HG03575 (cell line): ENCODE measurements at regions not wholly inside any gene's neighbourhood (a gene's known extent, or its start where the extent isn't known, plus 50 kb on each side); places are given as distances from the start of the nearest gene placed in this dataset.
"Not testable (repeated sequence)": the region's sequence is repeated elsewhere in the genome, so short reads cannot be mapped to it uniquely, and the experiment has no call there.

Source experiments
- ATAC-seq: cut with Tn5 transposase; IDR thresholded peaks from one replicate; pipeline ENCODE4 v1.9.1; 2021; ENCODE audit not compliant: unreplicated experiment, insufficient number of reproducible peaks, low FRiP score; ENCODE audit errors: extremely low read depth

- ATAC-seq, result no peak
Measured at GRCh38 chr9:16281707-16282106, 588.8 kb downstream of the BNC2 start.

- ATAC-seq, result no peak
Measured at GRCh38 chr9:16282216-16282615, 588.3 kb downstream of the BNC2 start.

GRCh38 chr9:16282718-16283117 lies 587.8 kb downstream of the BNC2 start:
- no peak for ATAC-seq

GRCh38 chr9:16286160-16286559 lies 584.3 kb downstream of the BNC2 start:
- no peak for ATAC-seq

GRCh38 chr9:16289639-16290038 lies 580.8 kb downstream of the BNC2 start:
- no peak for ATAC-seq

GRCh38 chr9:16290169-16290568 lies 580.3 kb downstream of the BNC2 start:
- ATAC-seq, result no peak

GRCh38 chr9:16291921-16292320 lies 578.5 kb downstream of the BNC2 start:
- ATAC-seq, result no peak

GRCh38 chr9:16293610-16294009 lies 576.9 kb downstream of the BNC2 start:
- no peak for ATAC-seq

GRCh38 chr9:16294133-16294770 lies 576.2 kb downstream of the BNC2 start:
- no peak for ATAC-seq

GRCh38 chr9:16294940-16295339 lies 575.5 kb downstream of the BNC2 start:
- ATAC-seq, result not testable (repeated sequence)

GRCh38 chr9:16299368-16299767 lies 571.1 kb downstream of the BNC2 start:
- not testable (repeated sequence) for ATAC-seq

GRCh38 chr9:16303506-16303905 lies 567.0 kb downstream of the BNC2 start:
- no peak for ATAC-seq

- ATAC-seq, result no peak
Measured at GRCh38 chr9:16304301-16304700, 566.2 kb downstream of the BNC2 start.

GRCh38 chr9:16306586-16306985 lies 563.9 kb downstream of the BNC2 start:
- no peak for ATAC-seq

- no peak for ATAC-seq
Measured at GRCh38 chr9:16307626-16308195, 562.8 kb downstream of the BNC2 start.

- ATAC-seq, result no peak
Measured at GRCh38 chr9:16308645-16309044, 561.8 kb downstream of the BNC2 start.

- ATAC-seq, result no peak
Measured at GRCh38 chr9:16309082-16309468, 561.4 kb downstream of the BNC2 start.

GRCh38 chr9:16309469-16310271 lies 560.8 kb downstream of the BNC2 start:
- ATAC-seq, result no peak

- no peak for ATAC-seq
Measured at GRCh38 chr9:16310278-16311110, 560.0 kb downstream of the BNC2 start.
